CD4-positive, alpha-beta T cell treated with Interleukin-1 beta for 1 hour (primary cell): ENCODE measurements at regions not wholly inside any gene's neighbourhood (a gene's known extent, or its start where the extent isn't known, plus 50 kb on each side); places are given as distances from the start of the nearest gene placed in this dataset.

ENCODE experiments used
- DNase-seq, 2 donors: peaks; one replicate each; pipeline ENCODE4 v3.0.0-alpha.2; 2020 to 2022

DNA sequence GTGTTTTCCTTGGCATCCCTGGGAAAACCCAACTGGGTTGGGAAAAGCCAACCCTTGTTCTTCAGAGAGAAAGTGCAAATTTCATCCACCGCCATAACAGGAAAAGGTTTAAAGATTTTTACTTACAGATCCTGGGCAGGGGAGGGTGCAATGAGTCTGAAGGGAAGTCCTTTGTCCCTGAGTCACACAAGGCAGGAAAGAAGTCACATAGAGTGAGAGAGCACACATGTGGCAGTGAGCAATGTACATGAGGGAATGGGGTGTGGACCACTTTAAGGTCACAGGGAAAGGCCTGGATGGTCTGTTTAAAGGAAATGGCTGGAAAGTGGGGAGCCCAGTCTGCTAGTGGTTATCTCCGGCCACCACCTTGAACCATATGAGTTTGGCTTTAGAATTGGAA lies 248.9 kb downstream of the HS3ST1 start:
- DNase-seq: no peak

DNA sequence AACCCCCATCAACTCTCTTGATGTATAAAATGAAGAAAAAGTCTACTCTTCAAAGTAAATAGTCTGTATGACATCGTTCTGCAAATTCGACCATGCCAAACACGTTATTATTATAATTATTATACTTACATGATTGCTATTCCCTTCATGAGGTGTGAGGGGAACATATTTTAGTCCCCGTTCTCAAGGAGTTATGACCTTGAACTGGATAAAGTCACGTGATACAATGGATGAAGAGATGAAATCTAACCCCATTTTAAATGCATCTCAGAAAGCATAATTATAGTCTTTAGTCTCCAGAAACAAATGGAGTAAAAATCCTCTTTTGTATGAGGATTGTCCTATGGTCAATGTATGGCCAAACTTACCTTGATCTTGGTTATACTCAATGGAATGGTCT lies 250.3 kb downstream of the HS3ST1 start:
- DNase-seq: no peak

DNA sequence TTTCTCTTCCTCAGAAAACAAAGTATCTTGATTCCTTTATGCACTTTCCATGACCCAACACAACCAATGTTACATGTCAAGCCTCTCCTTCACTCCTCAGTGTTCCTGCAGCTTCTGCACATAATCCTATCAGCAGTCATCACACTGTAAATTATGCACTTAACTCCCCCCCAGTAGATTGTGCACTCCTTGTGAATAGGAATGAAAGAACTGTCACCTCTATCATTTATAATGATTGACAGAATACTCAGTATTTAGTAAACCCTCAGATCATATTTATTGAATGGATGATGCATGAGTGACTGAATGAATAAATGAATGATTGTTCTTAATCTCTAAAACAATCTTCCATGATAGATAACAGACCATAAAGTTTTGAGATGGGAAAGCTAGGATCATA lies 253.3 kb downstream of the HS3ST1 start:
- DNase-seq: no peak

DNA sequence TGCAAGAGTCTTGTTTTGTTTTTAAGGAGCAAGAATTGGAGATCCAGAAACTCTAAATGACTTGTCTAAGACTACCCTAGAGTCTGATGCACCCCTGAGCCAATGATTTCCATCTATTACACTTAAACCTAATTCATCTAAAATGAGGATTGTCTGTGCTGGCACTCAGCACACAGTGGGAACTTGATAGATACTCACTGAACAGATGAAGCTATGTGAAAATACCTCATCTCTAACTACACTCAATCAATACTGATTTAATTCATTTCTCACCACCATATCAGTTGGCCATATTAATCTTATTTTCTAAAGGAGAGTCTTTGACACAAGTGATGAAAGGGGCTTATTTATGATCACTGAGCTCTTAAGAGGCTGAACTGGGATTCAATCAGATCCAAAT lies 262.1 kb downstream of the HS3ST1 start:
- no peak for DNase-seq

GRCh38 chr4:11166034-11166433 lies 262.7 kb downstream of the HS3ST1 start:
- no peak for DNase-seq

- DNase-seq: no peak
Measured at GRCh38 chr4:11165052-11165451, 263.6 kb downstream of the HS3ST1 start.

DNA sequence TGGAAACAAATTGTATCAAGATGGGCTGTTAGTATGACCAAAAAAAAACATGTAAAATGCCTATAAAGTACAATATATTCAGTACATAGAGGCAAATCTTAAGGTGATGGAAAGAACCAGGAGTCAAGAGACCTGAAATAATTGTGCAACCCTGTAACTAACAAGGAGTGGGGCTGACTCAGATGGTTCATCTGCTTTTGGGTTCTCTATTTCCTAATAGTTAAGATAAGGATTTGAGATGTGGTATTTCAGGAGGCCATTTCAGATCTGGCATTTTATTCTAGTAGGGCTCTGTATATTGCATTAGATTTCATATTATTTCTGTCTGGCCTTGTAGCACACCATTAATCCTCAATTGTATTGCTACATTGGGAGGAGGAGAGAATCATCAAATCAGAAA lies 268.4 kb downstream of the HS3ST1 start:
- DNase-seq: no peak

DNA sequence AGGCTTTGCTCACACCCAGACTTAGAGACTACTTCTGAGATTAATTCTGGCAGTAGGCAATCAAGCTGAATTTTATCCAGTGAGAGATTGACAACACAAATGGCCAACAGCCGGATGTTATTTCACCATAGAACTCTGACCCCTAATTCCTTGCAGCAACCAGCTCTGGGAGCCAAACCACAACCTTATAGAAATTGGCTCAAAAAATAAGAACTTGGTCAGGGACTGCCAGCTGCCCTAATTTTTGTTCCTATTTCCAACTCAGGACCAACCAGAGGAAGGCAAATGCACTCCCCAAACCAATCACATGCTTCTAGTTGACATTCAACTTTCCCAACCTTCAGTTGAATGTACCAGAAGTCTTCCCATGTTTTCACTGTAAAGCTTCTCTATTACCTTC lies 269.7 kb downstream of the HS3ST1 start:
- DNase-seq: no peak

- no peak for DNase-seq
Measured at GRCh38 chr4:11155208-11155867, 273.4 kb downstream of the HS3ST1 start.

- DNase-seq: no peak
Measured at GRCh38 chr4:11153171-11153750, 275.4 kb downstream of the HS3ST1 start.

DNA sequence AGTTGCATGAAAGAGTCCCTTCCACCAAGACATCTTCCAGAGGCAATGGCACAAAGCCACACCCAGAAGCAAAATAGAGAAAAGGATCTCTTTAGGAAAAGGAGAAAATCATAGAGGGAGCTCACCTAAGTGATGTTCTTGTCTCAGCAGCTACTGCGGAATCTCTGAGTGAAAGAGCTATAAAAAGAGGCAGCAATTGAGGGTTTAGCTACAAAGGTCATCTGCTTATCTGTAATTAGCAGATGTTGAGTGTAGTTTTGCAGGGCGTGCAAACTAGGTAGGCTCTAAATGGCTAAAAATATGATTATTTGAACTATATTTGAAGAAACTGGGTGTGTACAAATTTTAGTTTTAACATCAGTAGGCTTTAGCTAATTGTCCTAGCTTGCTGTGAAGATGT lies 276.0 kb downstream of the HS3ST1 start:
- DNase-seq: no peak

DNA sequence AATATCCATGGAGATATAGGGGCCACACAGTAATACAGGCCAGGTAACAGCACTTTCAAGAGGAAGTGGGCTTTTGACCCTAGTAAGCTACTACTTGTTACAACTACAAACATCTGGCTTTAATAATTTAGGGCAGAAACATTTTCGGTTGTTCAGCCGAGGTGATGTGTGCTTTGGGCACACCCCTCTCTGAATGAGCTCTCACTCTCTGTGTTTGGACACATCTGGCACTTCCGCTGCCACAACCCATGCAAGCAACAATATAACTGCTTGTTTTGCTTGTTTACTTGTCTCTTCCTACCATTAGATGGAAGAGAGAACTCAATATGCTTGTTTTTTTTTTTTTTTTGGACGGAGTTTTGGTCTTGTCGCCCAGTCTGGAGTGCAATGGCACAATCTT lies 277.2 kb downstream of the HS3ST1 start:
- no peak for DNase-seq

DNA sequence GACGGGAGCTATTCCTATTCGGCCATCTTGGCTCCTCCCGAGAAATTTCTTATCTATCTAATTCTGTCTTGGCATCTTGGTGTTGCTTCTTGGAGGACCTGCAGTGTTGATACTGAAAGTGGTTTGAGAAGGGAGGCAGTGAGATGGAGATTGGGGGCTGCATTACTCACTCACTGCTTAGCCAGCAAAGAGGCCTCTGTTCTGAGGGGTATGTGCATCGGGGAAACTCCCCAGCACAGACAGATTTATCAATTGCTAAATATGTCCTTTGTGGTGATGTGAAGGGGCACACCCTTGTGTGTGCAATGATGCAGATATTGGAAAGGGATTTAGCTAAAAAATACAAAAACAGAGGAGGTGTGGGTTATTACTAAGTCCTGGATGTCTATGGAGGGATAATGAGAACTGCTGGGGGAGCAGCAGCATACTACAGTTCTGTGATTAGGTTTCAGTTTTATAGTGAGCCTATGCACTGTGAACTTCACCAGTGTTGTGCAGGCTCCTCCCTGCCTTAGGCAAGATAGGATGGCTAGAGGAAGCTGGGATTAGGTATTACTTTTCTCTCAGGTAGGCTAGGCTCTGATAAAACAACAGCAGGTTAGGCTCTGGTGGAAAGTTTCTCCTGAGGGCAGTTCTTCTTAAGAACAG lies 279.0 kb downstream of the HS3ST1 start:
- DNase-seq: no peak

GRCh38 chr4:11139871-11140270 lies 288.8 kb downstream of the HS3ST1 start:
- no peak for DNase-seq

DNA sequence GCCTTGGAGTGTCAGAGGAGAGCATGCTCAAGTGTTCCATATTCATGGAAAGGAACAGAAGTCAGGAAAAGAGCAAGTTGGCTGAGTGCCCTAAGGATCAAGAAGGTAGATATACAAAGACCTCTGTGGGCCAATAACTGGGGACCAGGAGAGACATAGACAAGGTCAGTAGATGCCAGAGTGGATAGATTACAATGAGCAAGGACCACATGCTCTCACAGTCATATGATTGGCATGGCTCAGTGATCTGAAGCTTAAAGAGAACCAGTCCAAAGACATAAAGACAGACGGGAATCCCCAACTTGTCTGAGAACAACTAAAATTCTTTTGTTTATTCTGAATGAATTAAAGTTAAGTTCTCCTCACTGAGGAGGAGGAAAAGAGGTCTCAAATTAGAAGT lies 289.7 kb downstream of the HS3ST1 start:
- peak in 1 of 2 donors; percentile 1 for DNase-seq

DNA sequence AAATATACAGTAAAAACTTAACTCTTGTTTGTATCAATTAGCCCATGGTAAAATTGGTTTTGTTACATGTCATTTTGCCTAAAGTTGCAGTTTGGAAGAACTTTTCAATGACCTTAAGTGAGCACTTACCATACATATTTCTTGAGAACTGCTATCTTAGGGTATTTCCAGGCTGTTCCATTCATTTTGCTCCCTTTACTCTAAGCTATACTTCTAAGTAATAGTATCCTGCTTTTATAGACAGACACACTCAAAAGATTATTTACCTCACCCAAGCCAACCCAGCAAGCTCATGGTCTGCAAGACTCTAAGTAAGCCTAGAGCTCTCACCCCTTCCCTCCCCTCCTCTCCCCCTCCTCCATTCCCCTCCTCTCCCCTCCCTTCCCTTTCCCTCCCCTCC lies 294.0 kb downstream of the HS3ST1 start:
- DNase-seq: no peak

GRCh38 chr4:11133868-11134267 lies 294.8 kb downstream of the HS3ST1 start:
- DNase-seq: no peak

- DNase-seq: no peak
Measured at GRCh38 chr4:11132478-11132877, 296.2 kb downstream of the HS3ST1 start.

DNA sequence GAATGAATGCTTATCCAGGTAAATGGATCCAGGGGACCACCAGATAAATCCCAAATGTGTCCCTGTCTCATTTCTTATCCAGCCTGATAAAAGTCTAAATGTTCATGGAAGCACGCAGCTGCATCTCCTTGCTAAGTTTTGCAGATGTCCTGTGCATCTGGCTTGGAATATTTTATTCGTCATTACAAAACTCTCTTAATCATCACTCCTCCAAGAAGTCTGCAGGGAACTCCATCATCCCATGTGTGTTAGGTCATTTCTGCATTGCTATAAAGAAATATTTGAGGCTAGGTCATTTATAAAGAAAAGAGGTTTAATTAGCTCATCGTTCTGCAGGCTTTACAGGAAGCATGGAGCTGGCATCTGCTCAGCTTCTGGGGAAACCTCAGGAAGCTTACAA lies 297.2 kb downstream of the HS3ST1 start:
- DNase-seq: no peak

GRCh38 chr4:11130195-11130970 lies 298.3 kb downstream of the HS3ST1 start:
- DNase-seq: no peak

GRCh38 chr4:11120435-11120834 lies 308.3 kb downstream of the HS3ST1 start:
- no peak for DNase-seq

- DNase-seq: no peak
Measured at GRCh38 chr4:11119474-11119873, 309.2 kb downstream of the HS3ST1 start.

- DNase-seq: no peak
Measured at GRCh38 chr4:11118513-11118912, 310.2 kb downstream of the HS3ST1 start.

DNA sequence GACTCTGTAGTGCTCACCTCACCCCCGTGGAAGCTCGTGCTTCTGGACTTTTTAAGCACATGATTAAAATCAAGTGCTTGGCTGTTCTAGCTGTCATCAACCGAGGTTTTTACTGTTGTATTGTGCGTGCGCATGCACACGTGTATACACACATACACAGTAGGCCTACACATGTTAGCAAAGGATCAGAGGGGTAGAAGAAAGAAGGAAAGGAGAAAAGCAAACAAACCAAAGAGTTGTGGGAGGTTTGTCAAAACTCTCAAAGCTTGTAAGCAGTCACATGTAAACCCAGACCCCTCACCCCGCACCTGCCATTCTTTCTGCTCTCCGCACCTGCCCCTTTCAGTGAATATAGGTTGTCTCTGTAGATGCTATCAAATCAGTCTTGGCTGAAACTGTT lies 311.8 kb downstream of the HS3ST1 start:
- no peak for DNase-seq
